Coronary artery (tissue), 2 donors: ENCODE measurements at regions not wholly inside any gene's neighbourhood (a gene's known extent, or its start where the extent isn't known, plus 50 kb on each side); places are given as distances from the start of the nearest gene placed in this dataset.

ENCODE experiments used
- DNase-seq: peaks from one replicate; pipeline ENCODE4 v3.0.0-alpha.2; 2017; ENCODE audit warnings: low spot score
- H3K27ac ChIP-seq, 2 donors: fragments of 200-600 bp; sonication (generic); one replicate each; pipeline ENCODE4 v1.5.1; 2016 to 2019
- H3K4me3 ChIP-seq: fragments of 200-600 bp; sonication (generic); 2 replicates; pipeline ENCODE4 v1.5.1; 2016; ENCODE audit warnings: mild to moderate bottlenecking, moderate library complexity
- TF ChIP-seq, protein P1 (sequence below): fragments of 200-600 bp; sonication (generic); IDR thresholded peaks from one replicate; pipeline ENCODE4 v1.5.1; 2019; ENCODE audit warnings: antibody characterized with exemption

DNA sequence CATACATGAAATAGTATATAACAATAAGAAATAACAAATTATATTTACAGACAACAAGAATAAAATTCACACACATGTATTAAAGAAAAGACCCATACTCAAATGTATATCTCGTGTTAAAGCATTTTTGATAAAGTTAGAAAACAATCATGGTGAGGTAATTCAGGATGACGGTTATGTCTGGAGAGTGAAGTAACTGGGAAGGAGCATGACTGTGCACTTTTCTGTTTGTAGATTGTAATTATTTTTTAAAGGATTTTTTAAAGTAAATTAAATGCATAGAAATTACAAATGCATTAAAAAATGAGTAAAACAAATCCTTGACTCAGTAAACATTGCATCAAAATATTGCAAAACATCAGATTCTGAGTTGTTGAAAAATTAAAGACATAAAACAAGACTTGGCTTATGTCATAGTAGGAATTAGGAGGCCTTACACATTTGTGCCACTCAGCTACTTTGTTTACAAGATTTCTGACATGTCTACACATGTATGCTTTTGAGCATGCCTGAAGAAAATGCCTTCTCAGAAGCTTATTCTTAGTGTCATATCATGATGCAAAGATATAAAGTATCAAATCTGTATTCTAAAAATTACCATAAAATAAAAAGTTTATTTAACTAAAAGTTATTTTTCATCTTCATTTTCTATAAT, 1325.1 kb downstream of the SLC16A7 start:
- DNase-seq: no peak
- Histone ChIP-seq H3K27ac (no peak overlapping the region), H3K4me3 (no peak overlapping the region)
- TF ChIP-seq, protein P1, sequence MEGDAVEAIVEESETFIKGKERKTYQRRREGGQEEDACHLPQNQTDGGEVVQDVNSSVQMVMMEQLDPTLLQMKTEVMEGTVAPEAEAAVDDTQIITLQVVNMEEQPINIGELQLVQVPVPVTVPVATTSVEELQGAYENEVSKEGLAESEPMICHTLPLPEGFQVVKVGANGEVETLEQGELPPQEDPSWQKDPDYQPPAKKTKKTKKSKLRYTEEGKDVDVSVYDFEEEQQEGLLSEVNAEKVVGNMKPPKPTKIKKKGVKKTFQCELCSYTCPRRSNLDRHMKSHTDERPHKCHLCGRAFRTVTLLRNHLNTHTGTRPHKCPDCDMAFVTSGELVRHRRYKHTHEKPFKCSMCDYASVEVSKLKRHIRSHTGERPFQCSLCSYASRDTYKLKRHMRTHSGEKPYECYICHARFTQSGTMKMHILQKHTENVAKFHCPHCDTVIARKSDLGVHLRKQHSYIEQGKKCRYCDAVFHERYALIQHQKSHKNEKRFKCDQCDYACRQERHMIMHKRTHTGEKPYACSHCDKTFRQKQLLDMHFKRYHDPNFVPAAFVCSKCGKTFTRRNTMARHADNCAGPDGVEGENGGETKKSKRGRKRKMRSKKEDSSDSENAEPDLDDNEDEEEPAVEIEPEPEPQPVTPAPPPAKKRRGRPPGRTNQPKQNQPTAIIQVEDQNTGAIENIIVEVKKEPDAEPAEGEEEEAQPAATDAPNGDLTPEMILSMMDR: no peak

DNA sequence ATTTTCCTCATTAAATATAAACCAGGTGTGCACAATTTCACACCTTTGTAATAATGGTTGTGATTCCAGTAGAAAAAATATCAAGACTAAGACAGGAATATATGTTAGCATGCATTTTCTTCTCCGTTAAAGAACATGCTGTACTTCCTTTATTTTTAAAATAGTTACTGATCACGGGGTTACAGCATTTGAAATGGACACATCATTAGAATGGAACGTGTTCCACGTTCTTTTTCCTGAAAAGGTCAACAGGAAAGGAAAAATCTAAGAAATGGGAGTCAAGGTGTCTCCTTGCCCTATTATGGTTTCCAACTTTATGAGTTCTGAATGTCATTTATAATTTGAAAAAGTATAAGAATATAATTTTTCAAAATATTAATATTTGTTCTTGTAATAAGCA, 1325.7 kb downstream of the SLC16A7 start:
- DNase-seq: no peak
- Histone ChIP-seq H3K4me3 (no peak overlapping the region), H3K27ac (no peak overlapping the region)
- TF ChIP-seq, protein P1: no peak

DNA sequence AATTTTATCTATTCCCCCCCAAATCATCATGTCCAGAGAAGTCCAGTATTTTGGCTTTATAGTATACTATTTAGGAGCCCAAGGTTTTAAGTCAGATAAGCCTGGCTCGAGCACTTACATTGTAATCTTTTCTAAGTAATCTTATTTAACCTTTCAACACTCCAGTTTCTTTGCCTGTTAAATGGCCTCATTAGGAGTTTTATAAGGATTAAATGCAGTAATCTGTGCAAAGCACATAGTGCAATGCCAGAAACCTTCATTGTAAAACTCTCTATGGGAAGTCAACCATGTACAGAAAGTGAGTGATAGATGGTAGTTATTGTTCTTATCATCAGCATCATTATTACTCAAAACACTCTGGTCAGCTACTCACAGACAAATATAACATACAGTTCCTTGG, 1330.4 kb downstream of the SLC16A7 start:
- H3K27ac ChIP-seq: no peak overlapping the region
- DNase-seq: no peak
- TF ChIP-seq, protein P1: no peak

DNA sequence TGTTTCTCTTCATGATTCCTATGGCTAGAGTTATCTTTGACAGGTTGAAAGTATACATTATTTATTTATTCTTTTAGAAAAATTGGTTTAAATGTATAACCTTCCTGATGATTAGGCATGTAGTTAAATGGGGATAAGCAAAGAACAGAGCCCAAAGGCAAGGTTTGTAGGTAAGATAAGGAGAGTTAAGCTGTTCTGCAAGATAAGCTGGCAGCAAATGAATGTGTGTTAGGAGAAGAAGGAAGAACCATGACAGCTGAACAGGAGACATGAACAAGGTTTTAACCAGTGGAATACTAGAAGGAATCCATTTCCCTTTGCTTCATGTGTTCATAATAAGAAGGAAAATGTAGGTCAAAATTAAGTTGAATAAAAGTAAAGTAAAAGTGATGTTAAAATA, 1330.1 kb upstream of the USP15 start:
- TF ChIP-seq, protein P1: no peak
- DNase-seq: no peak
- Histone ChIP-seq H3K4me3 (no peak overlapping the region), H3K27ac (no peak overlapping the region)

More for the DNA sequence above, 1330.4 kb downstream of the SLC16A7 start:
- no peak overlapping the region for H3K4me3 ChIP-seq

DNA sequence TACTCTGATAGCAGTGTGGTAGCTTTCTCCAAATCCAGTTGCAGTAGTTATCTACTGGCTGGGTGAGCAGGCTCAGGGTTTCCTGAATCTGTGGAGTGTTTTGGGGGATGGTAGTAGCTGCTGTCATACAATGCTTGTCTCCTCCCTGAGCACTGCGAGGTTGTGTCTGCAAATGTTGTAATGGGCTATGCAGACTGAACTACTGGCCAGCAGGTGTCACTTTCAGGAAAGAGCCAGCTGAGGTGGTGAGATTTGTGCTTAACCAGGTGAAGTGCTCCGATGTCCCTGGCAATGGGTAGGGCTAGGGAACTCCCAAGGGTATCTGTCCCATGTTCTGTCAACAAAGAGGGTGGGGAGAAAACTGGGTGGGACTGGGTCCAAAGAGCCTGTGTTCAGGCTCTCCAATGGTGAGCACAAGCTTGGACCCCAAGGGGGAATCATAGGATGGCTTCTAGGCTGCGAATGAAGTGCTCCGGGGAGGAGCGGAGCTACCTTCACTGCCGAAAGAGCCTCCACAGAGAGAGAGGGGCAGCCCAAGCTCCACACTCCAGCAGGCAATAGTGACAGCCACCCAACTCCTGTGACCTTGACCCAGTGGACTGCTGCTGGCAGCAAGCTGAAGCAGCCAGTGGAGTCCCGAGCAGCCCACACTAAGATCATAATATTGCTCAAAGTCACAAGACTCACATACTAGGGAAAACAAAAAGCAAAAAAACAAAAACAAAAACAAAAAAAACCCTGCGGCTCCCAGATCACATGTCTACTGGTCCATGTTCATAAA, 1324.0 kb upstream of the USP15 start:
- Histone ChIP-seq H3K27ac (no peak overlapping the region), H3K4me3 (no peak overlapping the region)
- TF ChIP-seq, protein P1: no peak
- DNase-seq: no peak

DNA sequence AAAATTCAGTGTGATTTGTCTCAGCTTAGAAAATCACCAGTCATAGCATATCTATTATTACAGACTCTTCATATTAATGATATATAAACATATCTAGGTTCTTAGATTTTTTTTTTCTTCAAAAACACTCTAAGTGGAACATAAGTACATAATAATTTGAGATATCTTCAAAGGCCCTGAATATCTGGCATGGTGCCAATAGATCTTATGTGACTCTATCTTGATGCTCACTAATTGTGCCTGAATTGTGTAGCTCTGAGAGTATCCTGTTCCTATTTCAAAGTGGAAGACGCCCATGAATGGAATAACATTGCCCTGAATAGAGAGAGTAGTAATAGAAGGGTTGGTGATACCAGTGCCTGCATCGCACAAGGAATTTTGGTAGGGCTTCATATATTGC, 1312.7 kb upstream of the USP15 start:
- TF ChIP-seq, protein P1: no peak
- Histone ChIP-seq H3K4me3 (no peak overlapping the region), H3K27ac (no peak overlapping the region)
- DNase-seq: no peak

DNA sequence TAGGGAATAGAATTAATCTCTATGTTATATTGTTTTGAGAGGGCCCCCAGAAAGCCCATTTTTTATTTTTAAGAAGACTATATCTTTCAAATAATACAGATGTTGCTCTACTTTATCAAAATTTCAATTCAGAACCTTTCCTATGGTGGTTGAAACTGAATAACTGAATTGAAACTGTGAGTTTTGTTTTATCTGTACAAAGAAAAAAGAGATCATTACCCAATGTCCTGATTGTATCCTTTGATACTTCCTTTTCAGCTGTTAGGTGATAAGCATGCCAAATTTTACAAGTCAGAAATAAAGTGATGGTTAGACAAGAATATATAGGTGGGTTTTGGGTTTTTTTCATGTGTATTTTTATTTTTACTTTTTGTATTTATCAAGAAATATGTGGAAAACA, 1293.1 kb upstream of the USP15 start:
- H3K4me3 ChIP-seq: no peak overlapping the region
- TF ChIP-seq, protein P1: no peak
- H3K27ac ChIP-seq: no peak overlapping the region
- DNase-seq: no peak
